NT2/D1 (cell line): ENCODE measurements at regions not wholly inside any gene's neighbourhood (a gene's known extent, or its start where the extent isn't known, plus 50 kb on each side); places are given as distances from the start of the nearest gene placed in this dataset.

ENCODE experiments used
- YY1 ChIP-seq: IDR thresholded peaks from 2 replicates; pipeline ENCODE4 v1.6.1; 2011; ENCODE audit not compliant: insufficient read length, insufficient read depth
- ZNF274 ChIP-seq: IDR thresholded peaks from 2 replicates; pipeline ENCODE4 v1.6.1; 2011; ENCODE audit warnings: mild to moderate bottlenecking, low read depth, low read length

GRCh38 chr22:49181942-49182341 lies 645.7 kb downstream of the BRD1 start:
- no peak for TF ChIP-seq ZNF274
- TF ChIP-seq YY1: no peak
